NCI-H1092 (cell line): ENCODE measurements at regions not wholly inside any gene's neighbourhood (a gene's known extent, or its start where the extent isn't known, plus 50 kb on each side); places are given as distances from the start of the nearest gene placed in this dataset.

Experiments
- DNase-seq: peaks from one replicate; lab custom pipeline; 2025; lab: John Stamatoyannopoulos, UW

- no peak for DNase-seq
Measured at GRCh38 chr6:149182262-149182661, 135.2 kb upstream of the TAB2 start.

GRCh38 chr6:149184523-149184922 is 133.0 kb upstream of the TAB2 start:
- DNase-seq = no peak

- DNase-seq = no peak
Measured at GRCh38 chr6:149185799-149186357, 131.6 kb upstream of the TAB2 start.

- no peak for DNase-seq
Measured at GRCh38 chr6:149186873-149187272, 130.6 kb upstream of the TAB2 start.

- DNase-seq = no peak
Measured at GRCh38 chr6:149190224-149190831, 127.2 kb upstream of the TAB2 start.

- DNase-seq = no peak
Measured at GRCh38 chr6:149194820-149195558, 122.5 kb upstream of the TAB2 start.

- DNase-seq = no peak
Measured at GRCh38 chr6:149196091-149196490, 121.4 kb upstream of the TAB2 start.

GRCh38 chr6:149197482-149197881 is 120.0 kb upstream of the TAB2 start:
- DNase-seq = no peak

GRCh38 chr6:149198265-149198664 is 119.2 kb upstream of the TAB2 start:
- DNase-seq = no peak

GRCh38 chr6:149200282-149200945 is 117.1 kb upstream of the TAB2 start:
- no peak for DNase-seq

GRCh38 chr6:149201068-149201655 is 116.3 kb upstream of the TAB2 start:
- no peak for DNase-seq

- DNase-seq = no peak
Measured at GRCh38 chr6:149202100-149202499, 115.4 kb upstream of the TAB2 start.

- DNase-seq = no peak
Measured at GRCh38 chr6:149202952-149203351, 114.6 kb upstream of the TAB2 start.

- no peak for DNase-seq
Measured at GRCh38 chr6:149203509-149203908, 114.0 kb upstream of the TAB2 start.

- no peak for DNase-seq
Measured at GRCh38 chr6:149208134-149208601, 109.3 kb upstream of the TAB2 start.

GRCh38 chr6:149209871-149210775 is 107.4 kb upstream of the TAB2 start:
- no peak for DNase-seq

- DNase-seq = no peak
Measured at GRCh38 chr6:149211046-149211571, 106.4 kb upstream of the TAB2 start.

- DNase-seq = no peak
Measured at GRCh38 chr6:149212206-149212605, 105.3 kb upstream of the TAB2 start.

GRCh38 chr6:149212892-149213801 is 104.4 kb upstream of the TAB2 start:
- DNase-seq = no peak

- no peak for DNase-seq
Measured at GRCh38 chr6:149213829-149214228, 103.7 kb upstream of the TAB2 start.
